Neuronal stem cell (in vitro differentiated cells): ENCODE measurements at regions not wholly inside any gene's neighbourhood (a gene's known extent, or its start where the extent isn't known, plus 50 kb on each side); places are given as distances from the start of the nearest gene placed in this dataset.

Experiments
- DNase-seq: peaks from one replicate; pipeline ENCODE4 v3.0.0-alpha.2; 2013; ENCODE audit warnings: low spot score
- H2AFZ ChIP-seq: one replicate; pipeline ENCODE4 v1.6.1; 2013; ENCODE audit warnings: mild to moderate bottlenecking, low read length, inconsistent platforms
- H2AK5ac ChIP-seq: 2 replicates; pipeline ENCODE4 v1.6.1; 2013; ENCODE audit warnings: low read depth, mild to moderate bottlenecking, inconsistent platforms, low read length, moderate library complexity, mixed read lengths
- H2BK120ac ChIP-seq: 2 replicates; pipeline ENCODE4 v1.6.1; 2013; ENCODE audit warnings: low read depth, mild to moderate bottlenecking, inconsistent platforms, low read length, moderate library complexity, mixed read lengths
- H2BK12ac ChIP-seq: one replicate; pipeline ENCODE4 v1.6.1; 2013; ENCODE audit warnings: low read length, inconsistent platforms
- H2BK15ac ChIP-seq: 2 replicates; pipeline ENCODE4 v1.6.1; 2013; ENCODE audit warnings: mild to moderate bottlenecking, low read length, inconsistent platforms, mixed read lengths
- H2BK5ac ChIP-seq: one replicate; pipeline ENCODE4 v1.6.1; 2013; ENCODE audit warnings: inconsistent platforms, mild to moderate bottlenecking, low read length, moderate library complexity
- H3K14ac ChIP-seq: one replicate; pipeline ENCODE4 v1.6.1; 2013; ENCODE audit warnings: low read length, inconsistent platforms
- H3K18ac ChIP-seq: 2 replicates; pipeline ENCODE4 v1.6.1; 2013; ENCODE audit warnings: low read length, inconsistent platforms
- H3K23ac ChIP-seq: 2 replicates; pipeline ENCODE4 v1.6.1; 2013; ENCODE audit warnings: low read depth, mild to moderate bottlenecking, mixed read lengths, low read length, inconsistent platforms; ENCODE audit not compliant: poor library complexity
- H3K27ac ChIP-seq: replicated peaks from 3 replicates; pipeline ENCODE4 v1.5.1; 2013; ENCODE audit warnings: low read length, inconsistent platforms
- H3K27me3 ChIP-seq, 3 experiments: 2 replicates each; pipeline ENCODE4 v1.6.1; 2013; ENCODE audit warnings: low read length in 3 of 3, mild to moderate bottlenecking in 2 of 3, inconsistent platforms in 1 of 3, low read depth in 1 of 3, mixed read lengths in 1 of 3, moderate library complexity in 1 of 3; ENCODE audit not compliant: control insufficient read depth in 3 of 3, insufficient read depth in 3 of 3
- H3K36me3 ChIP-seq, 2 donors: replicated peaks in 1 of 2; 2 replicates each; pipeline ENCODE4 v1.6.1; 2013; ENCODE audit warnings: low read length in 2 of 2; ENCODE audit not compliant: control insufficient read depth in 2 of 2, insufficient read depth in 2 of 2
- H3K4ac ChIP-seq: 2 replicates; pipeline ENCODE4 v1.6.1; 2013; ENCODE audit warnings: inconsistent platforms, mild to moderate bottlenecking, low read length, moderate library complexity
- H3K4me1 ChIP-seq, 2 donors: 1 replicate in 1 of 2; 2 replicates in 1 of 2; pipeline ENCODE4 v1.6.1; 2013; ENCODE audit warnings: low read length in 2 of 2, low read depth in 1 of 2; ENCODE audit not compliant: control insufficient read depth in 2 of 2, insufficient read depth in 1 of 2
- H3K4me2 ChIP-seq: one replicate; pipeline ENCODE4 v1.6.1; 2013; ENCODE audit warnings: mild to moderate bottlenecking, low read length, inconsistent platforms; ENCODE audit not compliant: insufficient read depth, poor library complexity, severe bottlenecking
- H3K4me3 ChIP-seq, 2 donors: 2 replicates each; pipeline ENCODE4 v1.5.1; 2013; ENCODE audit warnings: low read length in 2 of 2, mild to moderate bottlenecking in 2 of 2, inconsistent platforms in 1 of 2, moderate library complexity in 1 of 2
- H3K79me1 ChIP-seq: one replicate; pipeline ENCODE4 v1.6.1; 2013; ENCODE audit warnings: low read depth, mild to moderate bottlenecking, inconsistent platforms, low read length, moderate library complexity
- H3K9ac ChIP-seq: one replicate; pipeline ENCODE4 v1.6.1; 2013; ENCODE audit warnings: mild to moderate bottlenecking, low read depth, low read length, inconsistent platforms; ENCODE audit not compliant: poor library complexity
- H3K9me3 ChIP-seq, 2 donors: replicated peaks in 1 of 2; 2 replicates each; pipeline versions ENCODE3 to v1.6.1; 2013; ENCODE audit warnings: low read length in 2 of 2, mild to moderate bottlenecking in 2 of 2, inconsistent platforms in 1 of 2, low read depth in 1 of 2, mixed read lengths in 1 of 2, moderate library complexity in 1 of 2; ENCODE audit not compliant: control insufficient read depth in 2 of 2, insufficient read depth in 1 of 2
- H4K8ac ChIP-seq: one replicate; pipeline ENCODE4 v1.6.1; 2013; ENCODE audit warnings: low read depth, mild to moderate bottlenecking, inconsistent platforms, low read length, moderate library complexity
- H4K91ac ChIP-seq: one replicate; pipeline ENCODE4 v1.6.1; 2013; ENCODE audit warnings: low read length, low read depth, mild to moderate bottlenecking, inconsistent platforms; ENCODE audit not compliant: poor library complexity
- WGBS, 2 donors: extraction: QIAGEN DNeasy Blood & Tissue Kit; methylation state at CpG; one replicate each; pipeline ENCODE4 v1.1.7; 2013; ENCODE audit warnings: missing lambda C conversion rate in 2 of 2, mixed read lengths in 1 of 2; ENCODE audit not compliant: insufficient read length in 2 of 2, insufficient replicate concordance in 1 of 2; ENCODE audit errors: extremely low coverage in 2 of 2; 5-methylcytosine and 5-hydroxymethylcytosine counted together

- H3K18ac ChIP-seq: no peak overlapping the region
- H3K4me1 ChIP-seq: peaks cover 0 to 3% of the 10 kb centered on the region in 2 donors
- no peak overlapping the region for H3K9ac ChIP-seq
- H3K79me1 ChIP-seq: no peaks in the 10 kb centered on the region
- DNase-seq: no peak
- no peak overlapping the region for H3K4me2 ChIP-seq
- no peak overlapping the region for H2BK15ac ChIP-seq
- H3K27me3 ChIP-seq: no peaks in the 10 kb centered on the region
- H3K14ac ChIP-seq: no peak overlapping the region
- no CpG with 5 or more reads among the region's 12 CpGs for WGBS, 2 donors
- no peak overlapping the region for H2AFZ ChIP-seq
- H2BK120ac ChIP-seq: no peak overlapping the region
- H2BK5ac ChIP-seq: no peak overlapping the region
- H3K4ac ChIP-seq: no peak overlapping the region
- H4K91ac ChIP-seq: no peak overlapping the region
- H3K36me3 ChIP-seq: no peaks in the 10 kb centered on the region
- H3K23ac ChIP-seq: no peak overlapping the region
- H4K8ac ChIP-seq: no peak overlapping the region
- no peak overlapping the region for H2BK12ac ChIP-seq
- no peak overlapping the region for H2AK5ac ChIP-seq
- no peak overlapping the region for H3K27ac ChIP-seq
- H3K9me3 ChIP-seq: no peaks in the 10 kb centered on the region
- H3K4me3 ChIP-seq: no peak overlapping the region
Measured at GRCh38 chr2:2524348-2524941, 193.4 kb upstream of the MYT1L start.

- H3K9me3 ChIP-seq: no peaks in the 10 kb centered on the region
- no peak overlapping the region for H2BK5ac ChIP-seq
- H3K27me3 ChIP-seq: no peaks in the 10 kb centered on the region
- no peak overlapping the region for H3K18ac ChIP-seq
- no peak overlapping the region for H3K14ac ChIP-seq
- no peak overlapping the region for H2AFZ ChIP-seq
- no CpG with 5 or more reads among the region's 7 CpGs for WGBS, 2 donors
- no peak overlapping the region for H3K23ac ChIP-seq
- no peaks in the 10 kb centered on the region for H3K36me3 ChIP-seq
- H3K27ac ChIP-seq: no peak overlapping the region
- no peak overlapping the region for H2BK15ac ChIP-seq
- H3K4me1 ChIP-seq: peaks cover 0 to 3% of the 10 kb centered on the region in 2 donors
- no peak for DNase-seq
- no peak overlapping the region for H3K4me2 ChIP-seq
- no peak overlapping the region for H2BK12ac ChIP-seq
- no peak overlapping the region for H3K9ac ChIP-seq
- H2AK5ac ChIP-seq: no peak overlapping the region
- H3K79me1 ChIP-seq: no peaks in the 10 kb centered on the region
- H4K8ac ChIP-seq: no peak overlapping the region
- H3K4me3 ChIP-seq: no peak overlapping the region
- H4K91ac ChIP-seq: no peak overlapping the region
- H3K4ac ChIP-seq: no peak overlapping the region
- no peak overlapping the region for H2BK120ac ChIP-seq
Measured at GRCh38 chr2:2523461-2524347, 192.6 kb upstream of the MYT1L start.

- WGBS, 2 donors: no CpG with 5 or more reads among the region's 10 CpGs
- H2BK12ac ChIP-seq: no peak overlapping the region
- no peak overlapping the region for H4K8ac ChIP-seq
- H3K9ac ChIP-seq: no peak overlapping the region
- peak; percentile 18 for DNase-seq
- H2BK15ac ChIP-seq: no peak overlapping the region
- H2AK5ac ChIP-seq: no peak overlapping the region
- no peak overlapping the region for H3K23ac ChIP-seq
- no peak overlapping the region for H2AFZ ChIP-seq
- no peak overlapping the region for H4K91ac ChIP-seq
- H3K4ac ChIP-seq: no peak overlapping the region
- no peaks in the 10 kb centered on the region for H3K36me3 ChIP-seq
- H3K9me3 ChIP-seq: no peaks in the 10 kb centered on the region
- no peak overlapping the region for H3K4me2 ChIP-seq
- H3K4me1 ChIP-seq: peaks cover 0 to 3% of the 10 kb centered on the region in 2 donors
- H3K4me3 ChIP-seq: peak overlapping the region in 1 of 2 donors; percentile 3
- H2BK120ac ChIP-seq: no peak overlapping the region
- H3K18ac ChIP-seq: no peak overlapping the region
- no peak overlapping the region for H2BK5ac ChIP-seq
- H3K14ac ChIP-seq: no peak overlapping the region
- peaks cover 0 to 5% (median 0%) of the 10 kb centered on the region in 3 experiments for H3K27me3 ChIP-seq
- H3K27ac ChIP-seq: no peak overlapping the region
- no peaks in the 10 kb centered on the region for H3K79me1 ChIP-seq
Measured at GRCh38 chr2:2520401-2520811, 189.3 kb upstream of the MYT1L start.

GRCh38 chr2:2519381-2519780 lies 188.3 kb upstream of the MYT1L start:
- no peak overlapping the region for H2BK120ac ChIP-seq
- no peak overlapping the region for H2BK15ac ChIP-seq
- no peak overlapping the region for H2AK5ac ChIP-seq
- DNase-seq: no peak
- no peak overlapping the region for H4K8ac ChIP-seq
- H3K9ac ChIP-seq: no peak overlapping the region
- no peak overlapping the region for H3K27ac ChIP-seq
- H3K23ac ChIP-seq: no peak overlapping the region
- no CpG with 5 or more reads among the region's 1 CpG for WGBS, 2 donors
- H3K27me3 ChIP-seq: peaks cover 0 to 5% (median 0%) of the 10 kb centered on the region in 3 experiments
- no peak overlapping the region for H3K14ac ChIP-seq
- no peaks in the 10 kb centered on the region for H3K9me3 ChIP-seq
- no peak overlapping the region for H3K4ac ChIP-seq
- H3K18ac ChIP-seq: no peak overlapping the region
- H3K4me3 ChIP-seq: no peak overlapping the region
- no peak overlapping the region for H3K4me2 ChIP-seq
- H3K79me1 ChIP-seq: no peaks in the 10 kb centered on the region
- H3K4me1 ChIP-seq: peaks cover 0 to 3% of the 10 kb centered on the region in 2 donors
- H4K91ac ChIP-seq: no peak overlapping the region
- no peak overlapping the region for H2BK12ac ChIP-seq
- H2BK5ac ChIP-seq: no peak overlapping the region
- H3K36me3 ChIP-seq: no peaks in the 10 kb centered on the region
- no peak overlapping the region for H2AFZ ChIP-seq
